ENCODE measurements at regions not wholly inside any gene's neighbourhood (a gene's known extent, or its start where the extent isn't known, plus 50 kb on each side); places are given as distances from the start of the nearest gene placed in this dataset.
"Not testable (repeated sequence)": the region's sequence is repeated elsewhere in the genome, so short reads cannot be mapped to it uniquely, and the experiment has no call there.

GRCh38 chr13:83731113-83731512 is 151.2 kb downstream of the SLITRK1 start:
- FAIRE-seq (no peak), DNase-seq (ENCODE audit: low spot score) (no peak)

- no peak for FAIRE-seq
- no peak for DNase-seq (ENCODE audit: low spot score)
Observed at GRCh38 chr13:83730674-83731073, 151.6 kb downstream of the SLITRK1 start.

- DNase-seq (ENCODE audit: low spot score) (no peak), FAIRE-seq (no peak)
Observed at GRCh38 chr13:83722443-83722842, 159.8 kb downstream of the SLITRK1 start.

- FAIRE-seq = no peak
- no peak for DNase-seq (ENCODE audit: low spot score)
Observed at GRCh38 chr13:83716121-83716520, 166.2 kb downstream of the SLITRK1 start.

- DNase-seq (ENCODE audit: low spot score) = no peak
- no peak for FAIRE-seq
Observed at GRCh38 chr13:83714236-83714635, 168.0 kb downstream of the SLITRK1 start.

- DNase-seq (ENCODE audit: low spot score) (no peak), FAIRE-seq (no peak)
Observed at GRCh38 chr13:83710133-83710515, 172.2 kb downstream of the SLITRK1 start.

GRCh38 chr13:83709426-83710132 is 172.7 kb downstream of the SLITRK1 start:
- FAIRE-seq (no peak), DNase-seq (ENCODE audit: low spot score) (no peak)

GRCh38 chr13:83702021-83702420 is 180.3 kb downstream of the SLITRK1 start:
- no peak for DNase-seq (ENCODE audit: low spot score)
- no peak for FAIRE-seq

- no peak for FAIRE-seq
- DNase-seq (ENCODE audit: low spot score) = no peak
Observed at GRCh38 chr13:83692800-83693199, 189.5 kb downstream of the SLITRK1 start.

GRCh38 chr13:83691966-83692365 is 190.3 kb downstream of the SLITRK1 start:
- DNase-seq (ENCODE audit: low spot score) = no peak
- no peak for FAIRE-seq

GRCh38 chr13:83681547-83681946 is 200.7 kb downstream of the SLITRK1 start:
- DNase-seq (ENCODE audit: low spot score) (no peak), FAIRE-seq (no peak)

- DNase-seq (ENCODE audit: low spot score) (no peak), FAIRE-seq (no peak)
Observed at GRCh38 chr13:83677985-83678384, 204.3 kb downstream of the SLITRK1 start.

GRCh38 chr13:83672612-83673011 is 209.7 kb downstream of the SLITRK1 start:
- DNase-seq (ENCODE audit: low spot score) (no peak), FAIRE-seq (no peak)

- FAIRE-seq (no peak), DNase-seq (ENCODE audit: low spot score) (no peak)
Observed at GRCh38 chr13:83667606-83668005, 214.7 kb downstream of the SLITRK1 start.

- no peak for DNase-seq (ENCODE audit: low spot score)
- no peak for FAIRE-seq
Observed at GRCh38 chr13:83666141-83666540, 216.1 kb downstream of the SLITRK1 start.

- no peak for FAIRE-seq
- DNase-seq (ENCODE audit: low spot score) = no peak
Observed at GRCh38 chr13:83657281-83657680, 225.0 kb downstream of the SLITRK1 start.

- DNase-seq (ENCODE audit: low spot score); FAIRE-seq: not testable (repeated sequence)
Observed at GRCh38 chr13:83642617-83643016, 239.7 kb downstream of the SLITRK1 start.

GRCh38 chr13:83634601-83635000 is 247.7 kb downstream of the SLITRK1 start:
- DNase-seq (ENCODE audit: low spot score) = no peak
- no peak for FAIRE-seq

- FAIRE-seq = no peak
Observed at GRCh38 chr13:83633746-83634145, 248.5 kb downstream of the SLITRK1 start.

GRCh38 chr13:83622422-83622784 is 259.9 kb downstream of the SLITRK1 start:
- DNase-seq (ENCODE audit: low spot score) (no peak), FAIRE-seq (no peak)

More at GRCh38 chr13:83633746-83634145, 248.5 kb downstream of the SLITRK1 start:
- DNase-seq (ENCODE audit: low spot score) = no peak

GRCh38 chr13:83621765-83622421 is 260.4 kb downstream of the SLITRK1 start:
- DNase-seq (ENCODE audit: low spot score) = no peak
- FAIRE-seq = no peak

- DNase-seq (ENCODE audit: low spot score) = no peak
- FAIRE-seq = no peak
Observed at GRCh38 chr13:83620530-83621220, 261.6 kb downstream of the SLITRK1 start.

- DNase-seq (ENCODE audit: low spot score) (no peak), FAIRE-seq (no peak)
Observed at GRCh38 chr13:83618966-83619365, 263.3 kb downstream of the SLITRK1 start.
